Kidney (tissue), 13 donors: ENCODE measurements at regions not wholly inside any gene's neighbourhood (a gene's known extent, or its start where the extent isn't known, plus 50 kb on each side); places are given as distances from the start of the nearest gene placed in this dataset.

Experiments
- DNase-seq, 5 donors: peaks; one replicate each; pipeline ENCODE4 v3.0.0-alpha.2; 2013 to 2020
- FAIRE-seq: peaks from 2 replicates; lab custom pipeline; 2012; peaks lifted over from hg19 to GRCh38; lab: Jason Lieb, UNC
- H3K27ac ChIP-seq, 2 donors: one replicate each; pipeline ENCODE4 v1.7.0; 2013; ENCODE audit warnings: low read depth in 2 of 2, low read length in 2 of 2, inconsistent platforms in 1 of 2
- H3K27me3 ChIP-seq: one replicate; pipeline ENCODE4 v1.7.1; 2013; ENCODE audit warnings: low read length, inconsistent platforms; ENCODE audit not compliant: control insufficient read depth, insufficient read depth
- H3K36me3 ChIP-seq, 3 donors: one replicate each; pipeline versions ENCODE4 v1.7.0 to v1.7.1; 2013; ENCODE audit warnings: low read length in 3 of 3, control low read depth in 1 of 3, inconsistent platforms in 1 of 3; ENCODE audit not compliant: insufficient read depth in 3 of 3, control insufficient read depth in 2 of 3
- H3K4me1 ChIP-seq, 3 donors: one replicate each; pipeline versions ENCODE4 v1.7.0 to v1.7.1; 2013; ENCODE audit warnings: low read length in 3 of 3, inconsistent platforms in 1 of 3, low read depth in 1 of 3; ENCODE audit not compliant: control insufficient read depth in 2 of 3, insufficient read depth in 2 of 3
- H3K4me3 ChIP-seq, 3 donors: one replicate each; pipeline versions ENCODE4 v1.7.0 to v1.8.1; 2013; ENCODE audit warnings: low read length in 3 of 3, control low read depth in 1 of 3, inconsistent platforms in 1 of 3
- H3K9ac ChIP-seq, 3 donors: one replicate each; pipeline versions ENCODE4 v1.7.0 to v1.7.1; 2013; ENCODE audit warnings: low read length in 3 of 3, control low read depth in 1 of 3, inconsistent platforms in 1 of 3
- H3K9me3 ChIP-seq, 3 donors: one replicate each; pipeline versions ENCODE4 v1.7.0 to v1.7.1; 2013; ENCODE audit warnings: low read length in 3 of 3, control low read depth in 1 of 3, inconsistent platforms in 1 of 3; ENCODE audit not compliant: control insufficient read depth in 2 of 3, insufficient read depth in 1 of 3
- intact Hi-C: fragments of 100-400 bp; cut with DNase I; formaldehyde crosslinking; loops from one replicate; pipeline ENCODE4 v1.11.1; 2022
- TF ChIP-seq, protein P1 (sequence below): IDR thresholded peaks from 3 replicates; pipeline ENCODE4 v1.5.1; 2012; ENCODE audit warnings: mild to moderate bottlenecking, moderate library complexity, borderline replicate concordance; ENCODE audit not compliant: insufficient read depth; ENCODE audit errors: extremely low read depth
- donor health status: control.
- donor health status: control.
- donor health status: control.
- donor health status: control.
- donor health status: control.
- donor health status: DM: yes; HTN: yes; CAD: no.
- donor health status: Normal renal cell carcinoma (clear cell type).

DNA sequence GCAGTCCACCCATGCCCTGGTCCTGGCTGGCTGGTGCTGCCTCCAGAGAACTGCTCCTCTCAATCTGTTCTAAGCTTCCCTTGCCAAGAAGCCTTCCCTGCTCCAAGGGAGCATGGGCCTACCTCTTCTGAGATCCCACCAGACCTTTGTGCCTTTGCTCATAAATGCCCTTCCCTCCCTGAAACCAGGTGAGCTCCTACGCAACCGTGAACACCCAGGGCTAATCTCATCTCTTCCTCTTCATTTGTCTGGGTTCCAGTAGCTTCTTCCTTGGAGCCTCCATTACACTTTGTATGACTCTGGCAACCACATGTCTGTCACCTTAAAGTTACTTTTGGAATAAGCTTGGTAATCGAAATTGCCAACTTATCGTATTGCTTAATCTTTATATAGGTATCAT, 270.6 kb downstream of the PBX3 start:
- no peak overlapping the region for H3K9ac ChIP-seq
- DNase-seq (no peak), FAIRE-seq (no peak)
- H3K36me3 ChIP-seq = no peaks in the 10 kb centered on the region
- intact Hi-C loops = no loop called here
- no peaks in the 10 kb centered on the region for H3K9me3 ChIP-seq
- no peaks in the 10 kb centered on the region for H3K27me3 ChIP-seq
- H3K4me3 ChIP-seq = no peak overlapping the region
- TF ChIP-seq, protein P1, sequence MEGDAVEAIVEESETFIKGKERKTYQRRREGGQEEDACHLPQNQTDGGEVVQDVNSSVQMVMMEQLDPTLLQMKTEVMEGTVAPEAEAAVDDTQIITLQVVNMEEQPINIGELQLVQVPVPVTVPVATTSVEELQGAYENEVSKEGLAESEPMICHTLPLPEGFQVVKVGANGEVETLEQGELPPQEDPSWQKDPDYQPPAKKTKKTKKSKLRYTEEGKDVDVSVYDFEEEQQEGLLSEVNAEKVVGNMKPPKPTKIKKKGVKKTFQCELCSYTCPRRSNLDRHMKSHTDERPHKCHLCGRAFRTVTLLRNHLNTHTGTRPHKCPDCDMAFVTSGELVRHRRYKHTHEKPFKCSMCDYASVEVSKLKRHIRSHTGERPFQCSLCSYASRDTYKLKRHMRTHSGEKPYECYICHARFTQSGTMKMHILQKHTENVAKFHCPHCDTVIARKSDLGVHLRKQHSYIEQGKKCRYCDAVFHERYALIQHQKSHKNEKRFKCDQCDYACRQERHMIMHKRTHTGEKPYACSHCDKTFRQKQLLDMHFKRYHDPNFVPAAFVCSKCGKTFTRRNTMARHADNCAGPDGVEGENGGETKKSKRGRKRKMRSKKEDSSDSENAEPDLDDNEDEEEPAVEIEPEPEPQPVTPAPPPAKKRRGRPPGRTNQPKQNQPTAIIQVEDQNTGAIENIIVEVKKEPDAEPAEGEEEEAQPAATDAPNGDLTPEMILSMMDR = no peak
- no peak overlapping the region for H3K27ac ChIP-seq
- H3K4me1 ChIP-seq = no peaks in the 10 kb centered on the region

- H3K27ac ChIP-seq = no peak overlapping the region
- H3K4me3 ChIP-seq = no peak overlapping the region
- intact Hi-C loops = no loop called here
- TF ChIP-seq, protein P1 = no peak
- DNase-seq = peak in 1 of 5 donors; percentile 56
- H3K27me3 ChIP-seq = no peaks in the 10 kb centered on the region
- H3K9me3 ChIP-seq = no peaks in the 10 kb centered on the region
- no peaks in the 10 kb centered on the region for H3K36me3 ChIP-seq
- H3K9ac ChIP-seq = no peak overlapping the region
- no peak for FAIRE-seq
- H3K4me1 ChIP-seq = no peaks in the 10 kb centered on the region
These were observed 273.7 kb downstream of the PBX3 start for GRCh38 chr9:126020836-126021235.

DNA sequence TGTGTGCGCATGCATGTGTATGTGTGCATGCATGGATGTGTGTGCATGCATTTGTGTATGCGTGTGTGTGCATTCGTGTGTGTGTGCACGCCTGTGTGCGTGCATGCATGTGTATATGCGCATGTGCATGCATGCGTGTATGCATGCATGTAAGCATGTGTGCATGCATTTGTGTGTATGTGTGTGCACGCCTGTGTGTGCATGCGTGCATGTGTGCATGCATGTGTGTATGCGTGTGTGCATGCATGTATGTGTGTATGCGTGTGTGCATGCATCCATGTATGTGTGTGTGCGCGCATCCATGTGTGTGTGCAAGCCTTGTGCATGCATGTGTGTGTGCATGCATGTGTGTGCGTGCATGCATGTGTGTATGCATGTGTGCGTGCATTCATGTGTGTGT, 276.8 kb downstream of the PBX3 start:
- FAIRE-seq = no peak

More for the DNA sequence above, 276.8 kb downstream of the PBX3 start:
- H3K9me3 ChIP-seq = no peaks in the 10 kb centered on the region
- H3K9ac ChIP-seq = no peak overlapping the region
- TF ChIP-seq, protein P1 = no peak
- DNase-seq = peak in 1 of 5 donors; percentile 28
- intact Hi-C loops = no loop called here
- no peak overlapping the region for H3K4me3 ChIP-seq
- no peaks in the 10 kb centered on the region for H3K4me1 ChIP-seq
- H3K27me3 ChIP-seq = no peaks in the 10 kb centered on the region
- no peak overlapping the region for H3K27ac ChIP-seq
- H3K36me3 ChIP-seq = no peaks in the 10 kb centered on the region
